ENCODE measurements at regions not wholly inside any gene's neighbourhood (a gene's known extent, or its start where the extent isn't known, plus 50 kb on each side); places are given as distances from the start of the nearest gene placed in this dataset.

DNA sequence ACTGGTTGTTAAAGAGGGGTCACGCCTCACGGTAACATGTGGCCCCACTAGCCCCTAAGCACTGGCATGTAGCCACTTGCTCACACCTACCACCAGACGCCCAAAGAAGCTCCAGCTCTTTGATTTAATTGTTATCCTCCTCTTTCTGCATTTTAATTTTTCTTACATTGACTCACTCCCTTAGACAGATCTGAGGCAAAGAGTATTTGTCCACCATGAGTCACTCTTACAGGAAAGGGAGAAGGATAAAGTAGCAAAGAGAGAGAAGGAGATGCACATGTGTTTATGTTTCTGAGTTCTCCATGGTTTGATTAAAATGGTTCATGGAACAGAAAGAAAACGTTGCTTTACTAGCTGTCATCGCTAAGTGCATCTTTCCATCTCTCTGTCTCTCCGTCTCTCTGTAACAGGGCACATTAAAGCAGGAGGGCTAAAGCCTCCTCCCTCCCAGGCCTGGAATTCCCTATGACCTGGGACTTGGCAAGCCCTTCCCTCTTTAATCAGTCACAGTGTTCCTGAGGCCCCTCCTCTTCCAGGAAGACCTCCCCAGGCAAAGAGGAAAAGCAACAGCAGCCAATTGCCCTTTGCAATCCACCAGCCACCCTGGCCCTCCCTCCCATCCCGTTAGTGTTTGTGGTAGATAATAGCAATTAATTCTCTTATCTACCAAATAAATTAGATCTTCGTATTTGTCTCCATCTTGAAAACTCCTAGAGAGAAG is 112.8 kb upstream of the TSHZ2 start:
- no peak for TF ChIP-seq ZBTB33 (IDR thresholded peaks at IDR 0.05)
- TF ChIP-seq, protein P1, sequence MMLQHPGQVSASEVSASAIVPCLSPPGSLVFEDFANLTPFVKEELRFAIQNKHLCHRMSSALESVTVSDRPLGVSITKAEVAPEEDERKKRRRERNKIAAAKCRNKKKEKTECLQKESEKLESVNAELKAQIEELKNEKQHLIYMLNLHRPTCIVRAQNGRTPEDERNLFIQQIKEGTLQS (IDR thresholded peaks at IDR 0.05) = no peak
- no peak for TF ChIP-seq CTCF (IDR thresholded peaks at IDR 0.05; ENCODE audit: low read depth, low read length, missing input control)
- peak; percentile 11 for TF ChIP-seq YY1 (IDR thresholded peaks at IDR 0.05)
- TF ChIP-seq, protein P2, sequence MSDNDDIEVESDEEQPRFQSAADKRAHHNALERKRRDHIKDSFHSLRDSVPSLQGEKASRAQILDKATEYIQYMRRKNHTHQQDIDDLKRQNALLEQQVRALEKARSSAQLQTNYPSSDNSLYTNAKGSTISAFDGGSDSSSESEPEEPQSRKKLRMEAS (IDR thresholded peaks at IDR 0.05) = peak; percentile 63
- peak; percentile 55 for TF ChIP-seq SP1 (IDR thresholded peaks at IDR 0.05)
- TF ChIP-seq REST (IDR thresholded peaks at IDR 0.05) = no peak
- no peak for TF ChIP-seq TAF1 (conservative IDR thresholded peaks at IDR 0.05)
- TF ChIP-seq RAD21 (IDR thresholded peaks at IDR 0.05) = peak in 1 of 2 donors; percentile 34
